HG02678 (cell line): ENCODE measurements at regions not wholly inside any gene's neighbourhood (a gene's known extent, or its start where the extent isn't known, plus 50 kb on each side); places are given as distances from the start of the nearest gene placed in this dataset.
A peak's percentile ranks its signal among the peaks of the same experiment; 100 is the strongest.
"Not testable (repeated sequence)": the region's sequence is repeated elsewhere in the genome, so short reads cannot be mapped to it uniquely, and the experiment has no call there.

ENCODE experiments used
- ATAC-seq: cut with Tn5 transposase; IDR thresholded peaks from one replicate; pipeline ENCODE4 v1.9.1; 2021; ENCODE audit warnings: mild to moderate bottlenecking, moderate library complexity; ENCODE audit not compliant: unreplicated experiment

DNA sequence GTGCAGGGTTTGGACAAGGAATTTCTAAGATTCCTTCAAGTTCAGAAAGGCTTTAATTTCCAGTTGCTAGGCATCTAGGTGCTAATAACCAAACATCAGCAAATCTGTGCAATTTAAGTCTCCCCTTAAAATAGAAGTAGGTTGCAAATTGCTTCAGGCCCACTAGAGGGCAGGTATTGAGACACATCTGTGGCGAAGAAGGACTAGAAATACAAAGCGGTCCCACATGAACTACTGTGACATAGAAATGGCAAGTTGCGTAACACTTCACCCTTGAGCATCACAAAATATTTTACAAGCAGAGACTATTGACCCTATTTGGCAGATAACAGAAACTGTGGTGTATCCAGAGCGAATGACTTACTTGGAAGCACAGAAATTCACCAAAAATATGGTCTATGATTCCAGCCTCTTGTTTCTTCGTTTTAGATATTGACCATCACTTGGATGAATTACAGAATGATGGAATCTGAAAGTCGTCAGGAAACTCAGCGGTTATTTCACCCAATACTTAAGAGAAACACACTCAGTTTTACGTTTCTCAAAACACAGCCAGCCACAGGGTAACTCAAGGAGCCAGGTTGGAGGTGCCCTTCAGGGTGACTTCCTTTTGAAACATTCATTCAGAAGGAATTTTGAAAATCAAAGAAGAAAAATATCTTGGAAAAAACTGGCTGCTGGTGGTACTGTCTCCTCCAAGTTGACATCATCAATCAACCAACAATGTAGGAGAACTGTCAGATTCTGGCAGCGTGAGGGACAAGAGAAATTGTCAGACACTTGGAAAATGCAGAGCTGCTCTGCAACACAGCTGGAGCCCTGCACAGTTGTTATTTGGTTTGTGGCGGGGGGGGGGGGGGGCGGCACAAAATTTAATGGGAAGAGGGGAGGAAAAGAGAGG is 256.3 kb upstream of the MINDY3 start:
- peak; percentile 53 for ATAC-seq

DNA sequence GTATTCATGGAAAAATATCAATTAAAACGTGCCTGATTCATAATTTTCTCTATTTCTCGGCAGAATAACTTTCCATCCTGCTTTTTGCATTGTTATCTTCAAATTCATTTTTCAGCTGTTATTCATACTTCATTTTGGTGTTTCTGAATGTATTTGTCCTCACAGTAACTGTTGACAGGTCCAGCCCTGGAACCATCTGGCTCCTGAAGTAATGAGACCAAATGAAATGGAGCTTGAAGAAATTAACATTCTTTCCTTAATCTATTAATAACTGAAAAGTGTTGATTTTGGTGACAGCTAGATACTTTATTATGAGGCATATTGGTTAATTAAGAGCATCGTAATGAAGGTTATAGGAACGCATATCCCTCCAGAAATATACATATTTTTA is 257.0 kb upstream of the MINDY3 start:
- ATAC-seq = no peak

- no peak for ATAC-seq
These were observed 259.1 kb upstream of the MINDY3 start for GRCh38 chr10:16119445-16119844.

DNA sequence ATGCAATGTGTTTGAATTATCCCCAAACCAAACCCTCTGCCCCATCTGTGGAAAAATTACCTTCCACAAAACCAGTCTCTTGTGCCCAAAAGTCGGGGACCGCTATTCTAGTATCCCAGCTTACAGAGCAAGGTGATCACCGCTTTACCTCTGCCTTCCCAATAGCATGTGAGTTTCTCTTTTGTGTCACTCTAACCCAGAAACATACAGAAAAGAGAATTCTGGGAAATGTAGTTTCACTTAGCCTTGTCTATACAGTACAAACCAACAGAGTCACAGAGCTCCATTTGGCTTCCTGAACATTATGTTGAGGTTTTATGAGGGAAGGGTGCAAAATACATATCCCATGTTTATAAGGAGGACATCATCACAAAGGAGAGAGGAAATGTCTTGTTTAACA is 260.3 kb upstream of the MINDY3 start:
- ATAC-seq = no peak

DNA sequence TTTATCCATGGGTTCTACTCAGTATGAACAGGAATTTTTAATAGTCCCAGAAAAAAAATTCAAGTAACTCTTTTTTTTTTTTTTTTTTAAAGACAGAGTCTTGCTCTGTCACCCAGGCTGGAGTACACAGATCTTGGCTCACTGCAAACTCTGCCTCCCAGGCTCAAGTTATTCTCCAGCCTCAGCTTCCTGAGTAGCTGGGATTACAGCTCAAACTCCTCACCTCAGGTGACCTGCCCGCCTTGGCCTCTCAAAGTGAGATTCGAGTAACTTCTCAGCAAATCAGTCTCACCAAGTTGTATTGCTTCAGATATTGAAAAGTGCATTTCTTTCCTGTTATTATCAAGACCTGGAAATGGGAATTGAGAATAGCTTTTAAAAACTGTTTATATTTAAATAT is 281.2 kb upstream of the MINDY3 start:
- ATAC-seq = no peak

DNA sequence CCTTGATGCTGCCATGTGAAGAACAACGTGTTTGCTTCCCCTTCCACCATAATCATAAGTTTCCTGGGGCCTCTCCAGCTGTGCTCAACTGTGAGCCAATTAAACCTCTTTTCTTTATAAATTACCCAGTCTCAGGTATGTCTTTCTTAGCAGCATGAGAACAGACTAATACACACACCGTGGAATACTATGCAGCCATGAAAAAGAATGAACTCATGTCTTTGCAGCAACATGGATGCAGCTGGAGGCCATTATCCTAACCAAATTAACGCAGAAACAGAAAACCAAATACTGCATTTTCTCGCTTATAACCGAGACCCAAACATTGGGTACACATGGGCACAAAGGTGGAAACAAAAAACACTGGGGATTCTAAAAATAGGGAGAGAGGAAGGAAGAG is 286.7 kb upstream of the MINDY3 start:
- ATAC-seq = no peak

DNA sequence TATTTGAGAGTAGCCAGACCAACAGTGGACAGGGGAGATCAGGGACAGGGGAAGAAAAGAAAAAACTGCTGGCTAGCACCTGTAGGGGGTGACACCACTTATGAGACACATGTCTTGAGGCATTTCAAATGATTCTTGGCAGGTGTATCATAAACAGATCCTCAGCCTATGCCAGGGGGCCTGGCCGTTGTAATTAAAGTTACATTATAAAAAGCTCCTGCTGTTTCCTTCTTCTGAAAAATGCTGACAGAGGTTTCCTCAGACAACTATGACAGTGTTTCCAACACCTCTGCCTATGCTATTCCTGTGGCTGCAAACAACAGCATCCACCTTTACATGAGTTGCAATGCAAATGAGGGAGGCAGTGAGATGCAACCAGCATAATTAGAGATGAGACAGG is 281.0 kb upstream of the PTER start:
- ATAC-seq = no peak

- ATAC-seq = no peak
These were observed 280.1 kb upstream of the PTER start for GRCh38 chr10:16156681-16157080.

- not testable (repeated sequence) for ATAC-seq
These were observed 271.7 kb upstream of the PTER start for GRCh38 chr10:16165067-16165466.

- ATAC-seq = no peak
These were observed 254.7 kb upstream of the PTER start for GRCh38 chr10:16182144-16182543.

DNA sequence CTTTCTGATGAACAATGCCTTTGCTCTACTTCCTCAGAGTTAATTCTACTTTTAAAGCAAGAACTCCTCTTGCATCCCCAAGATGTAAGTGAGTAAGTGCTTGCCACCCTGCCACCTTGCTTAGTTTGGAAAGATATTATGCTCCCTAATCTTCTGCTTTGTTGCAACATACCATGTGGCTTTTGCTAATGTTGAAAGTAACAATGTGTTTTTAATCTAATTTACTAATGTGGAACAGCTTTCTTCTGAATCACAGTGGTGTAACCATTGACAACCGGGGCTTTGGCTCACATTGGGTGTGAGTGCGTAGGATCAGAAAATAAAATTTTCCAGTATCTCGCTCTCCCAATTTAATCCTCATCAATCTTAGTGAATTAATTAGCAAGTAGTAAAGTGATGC is 254.1 kb upstream of the PTER start:
- ATAC-seq = no peak

- no peak for ATAC-seq
These were observed 252.7 kb upstream of the PTER start for GRCh38 chr10:16184096-16184597.

GRCh38 chr10:16184906-16185305 is 251.9 kb upstream of the PTER start:
- ATAC-seq = no peak

- ATAC-seq = no peak
These were observed 250.2 kb upstream of the PTER start for GRCh38 chr10:16186564-16186963.

DNA sequence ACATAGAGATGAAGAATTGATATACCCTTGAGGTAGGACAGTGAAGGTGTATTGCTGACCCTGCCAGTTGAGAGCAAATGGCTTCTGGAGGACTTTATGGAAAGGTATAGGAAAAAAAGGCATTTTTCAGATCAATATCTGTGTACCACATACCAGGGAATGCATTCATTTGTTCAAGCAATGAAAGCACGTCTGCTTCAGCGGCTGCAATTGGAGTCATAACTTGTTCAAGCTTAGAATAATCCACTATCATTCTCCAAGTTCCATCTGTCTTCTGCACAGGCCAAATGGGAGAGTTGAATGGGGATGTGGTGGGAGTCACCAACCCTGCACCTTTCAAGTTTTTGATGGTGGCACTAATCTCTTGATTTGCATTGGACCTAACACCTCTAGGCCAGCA is 249.6 kb upstream of the PTER start:
- no peak for ATAC-seq

GRCh38 chr10:16192337-16192736 is 244.5 kb upstream of the PTER start:
- no peak for ATAC-seq

- no peak for ATAC-seq
These were observed 243.6 kb upstream of the PTER start for GRCh38 chr10:16193241-16193640.

DNA sequence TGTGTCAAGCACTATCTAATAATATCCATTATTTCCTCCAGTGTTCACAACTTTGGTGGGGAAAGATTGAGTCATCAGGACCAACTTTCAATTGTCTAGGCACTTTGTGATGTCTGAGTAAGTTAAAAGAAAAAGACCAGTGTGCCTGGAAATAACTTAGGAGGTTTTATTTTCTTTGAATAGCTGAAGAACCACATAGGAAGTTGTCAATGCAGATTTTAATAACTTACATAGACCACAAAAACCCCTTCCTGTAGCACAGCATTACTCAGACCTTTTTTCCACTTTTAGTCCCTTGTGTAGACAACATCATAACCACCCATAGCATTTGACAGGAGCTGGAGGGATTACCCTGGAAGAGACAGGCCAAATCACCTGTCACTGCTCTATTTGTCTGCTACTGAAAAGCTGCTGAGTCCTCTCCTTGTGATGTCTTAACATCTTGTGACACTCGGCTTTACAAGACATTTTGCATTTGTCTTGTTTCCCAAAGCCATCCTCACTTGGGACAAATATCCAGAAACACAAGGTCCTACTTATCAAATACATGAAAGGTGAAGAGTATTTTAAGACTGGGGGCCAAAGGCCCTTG is 241.5 kb upstream of the PTER start:
- ATAC-seq = peak; percentile 98

GRCh38 chr10:16195894-16196293 is 240.9 kb upstream of the PTER start:
- no peak for ATAC-seq

- ATAC-seq = no peak
These were observed 237.6 kb upstream of the PTER start for GRCh38 chr10:16199216-16199615.

DNA sequence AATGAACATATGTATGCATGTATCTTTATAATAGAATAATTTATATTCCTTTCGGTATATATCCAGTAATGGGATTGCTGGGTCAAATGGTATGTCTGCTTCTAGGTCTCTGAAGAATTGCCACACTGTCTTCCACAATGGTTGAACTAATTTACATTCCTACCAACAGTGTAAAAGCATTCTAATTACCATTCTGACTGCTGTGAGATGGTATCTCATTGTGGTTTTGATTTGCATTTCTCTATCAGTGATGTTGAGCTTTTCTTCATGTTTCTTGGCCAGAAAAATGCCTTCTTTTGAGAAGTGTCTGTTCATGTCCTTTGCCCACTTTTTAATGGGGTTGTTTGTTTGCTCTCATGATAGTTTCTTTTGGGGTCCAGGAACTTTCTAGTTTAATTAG is 213.2 kb upstream of the PTER start:
- not testable (repeated sequence) for ATAC-seq

- ATAC-seq = no peak
These were observed 209.1 kb upstream of the PTER start for GRCh38 chr10:16227674-16228073.
